Duodenal mucosa (tissue), 2 donors: ENCODE measurements at regions not wholly inside any gene's neighbourhood (a gene's known extent, or its start where the extent isn't known, plus 50 kb on each side); places are given as distances from the start of the nearest gene placed in this dataset.
"Not testable (repeated sequence)": the region's sequence is repeated elsewhere in the genome, so short reads cannot be mapped to it uniquely, and the experiment has no call there.

Experiments used
- H3K27ac ChIP-seq: one replicate; pipeline ENCODE4 v1.7.0; 2013; ENCODE audit warnings: low read depth, low read length
- H3K27me3 ChIP-seq, 2 donors: one replicate each; pipeline ENCODE4 v1.7.0; 2013; ENCODE audit warnings: low read length in 2 of 2, control low read depth in 1 of 2; ENCODE audit not compliant: insufficient read depth in 2 of 2, control insufficient read depth in 1 of 2
- H3K36me3 ChIP-seq, 2 donors: one replicate each; pipeline ENCODE4 v1.7.0; 2013; ENCODE audit warnings: low read length in 2 of 2, control low read depth in 1 of 2; ENCODE audit not compliant: insufficient read depth in 2 of 2, control insufficient read depth in 1 of 2
- H3K4me1 ChIP-seq, 2 donors: one replicate each; pipeline ENCODE4 v1.7.0; 2013; ENCODE audit warnings: low read length in 2 of 2, control low read depth in 1 of 2; ENCODE audit not compliant: insufficient read depth in 2 of 2, control insufficient read depth in 1 of 2
- H3K4me3 ChIP-seq, 2 donors: one replicate each; pipeline ENCODE4 v1.7.0; 2013; ENCODE audit warnings: low read length in 2 of 2, low read depth in 1 of 2
- H3K9ac ChIP-seq, 2 donors: one replicate each; pipeline ENCODE4 v1.7.0; 2013; ENCODE audit warnings: low read length in 2 of 2, low read depth in 1 of 2
- H3K9me3 ChIP-seq, 2 donors: one replicate each; pipeline ENCODE4 v1.7.0; 2013; ENCODE audit warnings: low read length in 2 of 2, control low read depth in 1 of 2; ENCODE audit not compliant: control insufficient read depth in 1 of 2

DNA sequence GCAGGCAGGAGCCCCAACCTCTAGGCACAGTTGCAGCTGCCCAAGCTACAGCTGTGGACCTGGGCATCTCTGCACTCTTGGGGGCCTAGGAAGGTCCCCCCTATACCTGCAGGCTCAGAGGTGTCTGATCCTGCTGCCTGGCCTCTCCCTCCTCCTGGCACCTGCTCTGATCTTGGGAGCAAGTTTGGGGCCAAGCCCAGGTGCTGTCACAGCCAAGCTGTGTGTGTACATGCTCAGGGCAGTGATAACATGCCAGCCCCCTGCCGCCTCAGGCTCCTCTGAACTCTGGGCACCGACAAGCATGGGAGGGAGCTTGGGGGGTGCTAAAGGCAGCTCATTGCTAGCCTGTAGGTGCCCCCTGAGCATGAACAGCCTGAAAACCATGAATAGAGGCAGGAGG lies 829.6 kb upstream of the VRK2 start:
- H3K4me1 ChIP-seq, result no peaks in the 10 kb centered on the region
- H3K4me3 ChIP-seq, result no peak overlapping the region
- no peaks in the 10 kb centered on the region for H3K36me3 ChIP-seq
- H3K27me3 ChIP-seq, result no peaks in the 10 kb centered on the region
- H3K9ac ChIP-seq, result no peak overlapping the region
- no peak overlapping the region for H3K27ac ChIP-seq
- H3K9me3 ChIP-seq, result peaks cover 7 to 16% of the 10 kb centered on the region in 2 donors

- Histone ChIP-seq H3K4me3 (no peak overlapping the region), H3K27me3 (no peaks in the 10 kb centered on the region), H3K9me3 (peaks cover 4 to 16% of the 10 kb centered on the region in 2 donors), H3K36me3 (no peaks in the 10 kb centered on the region), H3K27ac (no peak overlapping the region), H3K9ac (no peak overlapping the region), H3K4me1 (no peaks in the 10 kb centered on the region)
Measured at GRCh38 chr2:57218206-57218605, 828.4 kb upstream of the VRK2 start.

GRCh38 chr2:57229706-57230105 lies 816.9 kb upstream of the VRK2 start:
- not testable (repeated sequence) for H3K36me3 ChIP-seq, H3K27me3 ChIP-seq

GRCh38 chr2:57232341-57232740 lies 814.3 kb upstream of the VRK2 start:
- not testable (repeated sequence) for H3K36me3 ChIP-seq, H3K4me3 ChIP-seq, H3K4me1 ChIP-seq, H3K9me3 ChIP-seq, H3K9ac ChIP-seq, H3K27me3 ChIP-seq, H3K27ac ChIP-seq

More at GRCh38 chr2:57229706-57230105, 816.9 kb upstream of the VRK2 start:
- not testable (repeated sequence) for H3K4me1 ChIP-seq, H3K9ac ChIP-seq, H3K9me3 ChIP-seq, H3K27ac ChIP-seq, H3K4me3 ChIP-seq

GRCh38 chr2:57251495-57251894 lies 795.1 kb upstream of the VRK2 start:
- H3K36me3 ChIP-seq, H3K9ac ChIP-seq: not testable (repeated sequence)

DNA sequence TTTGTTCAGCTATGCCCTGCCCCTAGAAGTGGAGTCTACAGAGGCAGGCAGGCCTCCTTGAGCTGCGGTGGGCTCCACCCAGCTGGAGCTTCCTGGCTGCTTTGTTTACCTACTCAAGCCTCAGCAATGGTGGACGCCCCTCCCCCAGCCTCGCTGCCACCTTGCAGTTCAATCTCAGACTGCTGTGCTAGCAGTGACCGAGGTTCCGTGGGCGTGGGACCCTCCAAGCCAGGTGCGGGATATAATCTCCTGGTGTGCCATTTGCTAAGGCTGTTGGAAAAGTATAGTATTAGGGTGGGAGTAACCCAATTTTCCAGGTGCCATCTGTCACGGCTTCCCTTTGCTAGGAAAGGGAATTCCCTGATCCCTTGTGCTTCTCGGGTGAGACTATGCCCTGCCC lies 770.2 kb upstream of the VRK2 start:
- H3K4me3 ChIP-seq, H3K4me1 ChIP-seq, H3K27ac ChIP-seq, H3K9ac ChIP-seq, H3K36me3 ChIP-seq, H3K27me3 ChIP-seq: not testable (repeated sequence)
- H3K9me3 ChIP-seq, result peaks cover 8 to 10% of the 10 kb centered on the region in 2 donors

More at GRCh38 chr2:57251495-57251894, 795.1 kb upstream of the VRK2 start:
- not testable (repeated sequence) for H3K4me3 ChIP-seq, H3K4me1 ChIP-seq, H3K27me3 ChIP-seq, H3K27ac ChIP-seq
- H3K9me3 ChIP-seq, result peaks cover 17 to 18% of the 10 kb centered on the region in 2 donors

DNA sequence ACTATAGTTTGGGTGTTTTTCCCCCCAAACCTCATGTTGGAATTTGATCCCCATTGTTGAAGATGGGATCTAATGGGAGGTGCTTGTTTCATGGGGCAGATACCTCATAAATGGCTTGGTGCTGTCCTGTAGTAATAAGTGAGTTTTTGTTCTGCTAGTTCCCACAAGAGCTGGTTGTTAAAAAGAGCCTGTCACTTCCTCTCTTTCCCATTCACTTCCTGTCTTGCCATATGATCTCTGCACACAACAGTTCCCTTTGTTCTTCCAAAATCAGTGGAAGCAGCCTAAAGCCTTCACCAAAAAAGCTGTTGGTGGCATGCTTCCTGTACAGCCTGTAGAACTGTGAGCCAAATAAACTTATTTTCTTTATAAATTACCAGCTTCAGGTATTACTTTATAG lies 768.2 kb upstream of the VRK2 start:
- Histone ChIP-seq H3K27ac (no peak overlapping the region), H3K27me3 (no peaks in the 10 kb centered on the region), H3K36me3 (no peaks in the 10 kb centered on the region), H3K9me3 (peaks cover 8 to 10% of the 10 kb centered on the region in 2 donors), H3K4me3 (no peak overlapping the region), H3K9ac (no peak overlapping the region), H3K4me1 (no peaks in the 10 kb centered on the region)

DNA sequence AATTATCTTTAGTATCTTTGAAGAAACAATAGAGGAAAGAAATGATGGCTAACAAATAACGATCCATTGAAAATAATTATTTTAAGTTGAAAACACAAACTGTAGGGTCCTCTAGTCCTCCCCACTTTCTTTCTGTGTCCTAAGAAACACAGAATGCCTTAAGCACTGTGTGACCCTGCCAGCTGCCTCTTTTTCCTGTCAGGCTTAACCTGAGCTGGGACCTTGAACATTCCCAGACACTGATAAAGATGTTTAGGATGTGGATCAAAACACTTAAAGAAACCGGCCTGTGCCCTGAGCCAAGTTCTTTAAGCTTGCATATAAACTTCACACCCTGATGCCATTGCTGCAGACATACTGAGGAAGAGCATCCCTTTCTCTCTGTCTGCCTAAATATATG lies 755.4 kb upstream of the VRK2 start:
- Histone ChIP-seq H3K9me3 (peaks cover 4% of the 10 kb centered on the region in 2 donors), H3K4me3 (no peak overlapping the region), H3K27me3 (no peaks in the 10 kb centered on the region), H3K36me3 (no peaks in the 10 kb centered on the region), H3K27ac (no peak overlapping the region), H3K9ac (no peak overlapping the region), H3K4me1 (no peaks in the 10 kb centered on the region)

- no peaks in the 10 kb centered on the region for H3K27me3 ChIP-seq
- no peak overlapping the region for H3K9ac ChIP-seq
- no peaks in the 10 kb centered on the region for H3K4me1 ChIP-seq
- H3K27ac ChIP-seq, result no peak overlapping the region
- H3K9me3 ChIP-seq, result no peaks in the 10 kb centered on the region
- H3K4me3 ChIP-seq, result no peak overlapping the region
- no peaks in the 10 kb centered on the region for H3K36me3 ChIP-seq
Measured at GRCh38 chr2:57296795-57297517, 749.6 kb upstream of the VRK2 start.

DNA sequence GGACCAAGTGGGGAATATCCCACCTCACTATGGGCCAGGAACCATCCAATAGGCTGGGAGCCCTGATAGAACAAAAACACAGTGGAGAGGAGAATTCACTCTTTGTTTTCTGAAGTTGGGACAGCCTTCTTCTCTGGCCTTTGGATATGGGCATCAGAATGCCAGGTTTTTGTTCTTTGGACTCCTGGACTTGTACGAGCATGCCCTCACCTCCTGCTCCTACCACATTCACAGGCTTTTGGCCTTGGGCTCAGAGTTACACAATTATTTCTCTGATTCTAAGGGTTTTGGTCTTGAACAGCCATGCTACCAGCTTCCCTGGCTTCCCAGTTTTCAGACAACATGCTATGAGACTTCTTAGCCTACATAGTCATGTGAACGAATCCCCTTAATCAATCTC lies 732.9 kb upstream of the VRK2 start:
- H3K4me1 ChIP-seq, result no peaks in the 10 kb centered on the region
- no peak overlapping the region for H3K4me3 ChIP-seq
- H3K27ac ChIP-seq, result no peak overlapping the region

More for the DNA sequence above, 732.9 kb upstream of the VRK2 start:
- no peaks in the 10 kb centered on the region for H3K27me3 ChIP-seq
- peaks cover 5 to 6% of the 10 kb centered on the region in 2 donors for H3K9me3 ChIP-seq
- no peaks in the 10 kb centered on the region for H3K36me3 ChIP-seq
- no peak overlapping the region for H3K9ac ChIP-seq
